AG10803 (cell line): ENCODE measurements at regions not wholly inside any gene's neighbourhood (a gene's known extent, or its start where the extent isn't known, plus 50 kb on each side); places are given as distances from the start of the nearest gene placed in this dataset.

Experiments used
- DNase-seq: peaks from one replicate; pipeline ENCODE4 v3.0.0; 2010; ENCODE audit warnings: low read depth
- H3K4me3 ChIP-seq: 2 replicates; pipeline ENCODE4 v1.5.1; 2011; ENCODE audit warnings: mild to moderate bottlenecking, low read length, control low read depth
- CTCF ChIP-seq: conservative IDR thresholded peaks from 2 replicates; pipeline ENCODE4 v1.5.1; 2011; ENCODE audit warnings: mild to moderate bottlenecking, low read length, control low read depth, inconsistent platforms

GRCh38 chr16:5735444-5735843, 637.8 kb upstream of the EEF2KMT start:
- H3K4me3 ChIP-seq: no peak overlapping the region
- DNase-seq: no peak
- TF ChIP-seq CTCF: no peak

GRCh38 chr16:5730783-5731182, 633.2 kb upstream of the EEF2KMT start:
- no peak for DNase-seq
- no peak for TF ChIP-seq CTCF
- no peak overlapping the region for H3K4me3 ChIP-seq

GRCh38 chr16:5722116-5722619, 624.6 kb upstream of the EEF2KMT start:
- TF ChIP-seq CTCF: no peak

GRCh38 chr16:5715155-5715554, 617.6 kb upstream of the EEF2KMT start:
- no peak for DNase-seq
- no peak overlapping the region for H3K4me3 ChIP-seq
- no peak for TF ChIP-seq CTCF

More at GRCh38 chr16:5722116-5722619, 624.6 kb upstream of the EEF2KMT start:
- no peak overlapping the region for H3K4me3 ChIP-seq
- no peak for DNase-seq

GRCh38 chr16:5709889-5710288, 612.3 kb upstream of the EEF2KMT start:
- TF ChIP-seq CTCF: no peak
- no peak for DNase-seq
- no peak overlapping the region for H3K4me3 ChIP-seq

- H3K4me3 ChIP-seq: no peak overlapping the region
- no peak for DNase-seq
- TF ChIP-seq CTCF: no peak
These were observed 608.6 kb upstream of the EEF2KMT start for GRCh38 chr16:5706211-5706610.

- DNase-seq: no peak
- no peak for TF ChIP-seq CTCF
- no peak overlapping the region for H3K4me3 ChIP-seq
These were observed 606.7 kb upstream of the EEF2KMT start for GRCh38 chr16:5704271-5704670.
